ENCODE measurements at regions not wholly inside any gene's neighbourhood (a gene's known extent, or its start where the extent isn't known, plus 50 kb on each side); places are given as distances from the start of the nearest gene placed in this dataset.

DNA sequence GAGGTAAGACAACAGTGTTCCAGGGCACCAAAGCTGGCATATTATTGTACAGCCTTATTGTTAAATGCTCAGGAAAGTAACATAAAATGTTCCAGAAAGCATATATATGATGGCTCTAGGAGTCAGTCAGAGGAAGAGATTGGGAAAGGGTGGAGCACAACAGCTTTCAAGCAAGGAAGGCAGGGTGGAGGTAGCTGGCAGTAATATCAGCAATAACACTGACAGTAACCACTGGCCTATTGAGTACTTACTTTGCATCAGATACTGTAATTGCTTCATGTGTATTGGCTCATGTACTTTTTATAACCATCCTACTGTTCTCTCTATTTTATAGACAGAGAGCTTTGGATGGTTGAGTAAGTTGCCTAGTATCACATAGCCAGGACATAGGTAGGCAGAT lies 830.2 kb downstream of the DHX35 start:
- TF ChIP-seq, protein P1, sequence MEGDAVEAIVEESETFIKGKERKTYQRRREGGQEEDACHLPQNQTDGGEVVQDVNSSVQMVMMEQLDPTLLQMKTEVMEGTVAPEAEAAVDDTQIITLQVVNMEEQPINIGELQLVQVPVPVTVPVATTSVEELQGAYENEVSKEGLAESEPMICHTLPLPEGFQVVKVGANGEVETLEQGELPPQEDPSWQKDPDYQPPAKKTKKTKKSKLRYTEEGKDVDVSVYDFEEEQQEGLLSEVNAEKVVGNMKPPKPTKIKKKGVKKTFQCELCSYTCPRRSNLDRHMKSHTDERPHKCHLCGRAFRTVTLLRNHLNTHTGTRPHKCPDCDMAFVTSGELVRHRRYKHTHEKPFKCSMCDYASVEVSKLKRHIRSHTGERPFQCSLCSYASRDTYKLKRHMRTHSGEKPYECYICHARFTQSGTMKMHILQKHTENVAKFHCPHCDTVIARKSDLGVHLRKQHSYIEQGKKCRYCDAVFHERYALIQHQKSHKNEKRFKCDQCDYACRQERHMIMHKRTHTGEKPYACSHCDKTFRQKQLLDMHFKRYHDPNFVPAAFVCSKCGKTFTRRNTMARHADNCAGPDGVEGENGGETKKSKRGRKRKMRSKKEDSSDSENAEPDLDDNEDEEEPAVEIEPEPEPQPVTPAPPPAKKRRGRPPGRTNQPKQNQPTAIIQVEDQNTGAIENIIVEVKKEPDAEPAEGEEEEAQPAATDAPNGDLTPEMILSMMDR (IDR thresholded peaks at IDR 0.05; ENCODE audit: low read length), result no peak
- no peak for TF ChIP-seq EZH2 (IDR thresholded peaks at IDR 0.05; ENCODE audit: borderline replicate concordance, low read length)
